NOMO-1 treated with DMSO at 0.1 percent for 48 hours (cell line): ENCODE measurements at regions not wholly inside any gene's neighbourhood (a gene's known extent, or its start where the extent isn't known, plus 50 kb on each side); places are given as distances from the start of the nearest gene placed in this dataset.

Experiments used
- DNase-seq: peaks from one replicate; lab custom pipeline; 2025; ENCODE audit not compliant: unreplicated experiment; lab: John Stamatoyannopoulos, UW

- DNase-seq, result peak; percentile 29
Observed at GRCh38 chr9:13427587-13427986, 148.1 kb upstream of the MPDZ start.

- DNase-seq, result no peak
Observed at GRCh38 chr9:13426606-13427005, 147.1 kb upstream of the MPDZ start.

DNA sequence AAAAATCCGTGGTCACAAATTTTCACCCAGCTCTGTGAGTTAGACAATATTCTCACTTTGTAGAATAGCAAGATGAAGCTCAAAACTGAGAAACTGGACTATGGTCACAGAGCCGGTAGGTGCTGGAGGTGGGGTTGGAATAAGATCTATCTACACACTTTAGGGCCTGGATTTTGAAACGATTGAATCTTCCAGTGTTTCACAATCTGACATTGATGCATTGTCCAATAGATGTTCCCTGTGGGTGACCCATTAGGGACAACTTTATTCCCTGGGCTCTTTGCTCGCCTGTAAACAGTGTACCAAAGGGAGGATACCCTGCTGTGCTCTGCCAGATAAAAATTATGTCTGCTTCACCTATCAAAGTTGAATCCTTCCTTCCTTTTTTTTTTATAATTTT lies 145.4 kb upstream of the MPDZ start:
- DNase-seq, result no peak

DNA sequence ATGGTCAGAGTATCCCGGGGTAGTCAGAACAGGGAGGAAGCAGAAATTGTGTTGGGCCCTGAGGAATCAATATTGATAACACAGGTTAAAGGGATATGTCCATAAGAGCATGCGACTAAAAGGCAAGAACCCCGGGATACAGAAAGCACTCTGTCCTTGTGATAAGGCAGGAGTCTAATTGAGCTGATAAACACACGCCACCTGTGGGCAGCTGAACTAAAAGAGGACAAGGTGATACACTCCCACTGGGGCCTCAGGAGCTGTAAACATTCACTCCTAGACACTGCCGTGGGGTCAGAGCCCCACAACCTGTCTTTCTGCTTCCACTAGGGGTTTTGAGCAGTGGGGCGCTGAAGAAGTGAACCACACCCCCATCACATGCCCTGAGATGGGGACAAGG lies 144.7 kb upstream of the MPDZ start:
- no peak for DNase-seq

DNA sequence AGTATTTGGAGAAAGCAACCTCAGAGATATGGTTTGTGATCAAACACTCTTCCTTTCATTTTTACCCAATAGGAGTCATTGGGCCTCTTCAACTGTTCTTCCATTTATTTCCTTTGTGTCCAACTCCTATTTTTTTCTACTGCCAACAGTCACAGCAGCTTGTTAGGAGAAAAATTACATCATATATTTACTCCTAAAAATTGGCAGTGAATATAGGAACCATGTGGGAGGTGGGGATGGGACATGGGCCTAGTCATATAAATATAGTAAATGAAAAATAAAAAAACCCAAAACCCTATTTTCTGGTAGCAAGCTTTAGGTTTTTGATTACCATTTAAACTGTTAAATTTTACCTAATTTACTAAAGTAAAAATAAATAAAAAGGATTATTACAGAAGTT lies 134.9 kb upstream of the MPDZ start:
- DNase-seq, result no peak

DNA sequence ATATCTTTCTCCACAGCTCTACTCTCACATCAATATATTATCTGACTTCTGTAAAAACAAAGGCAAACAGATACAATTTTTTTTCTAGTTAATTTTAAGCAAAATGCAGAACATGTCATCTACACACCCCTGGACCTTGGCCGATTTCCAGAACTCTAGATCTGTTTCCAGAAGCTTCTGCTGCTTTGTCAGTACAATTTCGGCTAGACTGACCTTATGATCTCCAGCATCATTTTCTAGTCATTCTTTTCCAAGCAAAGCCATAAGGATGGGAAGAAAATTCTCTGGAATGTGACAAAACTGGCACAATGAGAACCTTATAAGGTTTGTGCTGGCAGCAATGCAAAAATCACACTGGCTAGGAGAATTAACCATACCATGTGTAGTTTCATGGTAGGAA lies 132.8 kb upstream of the MPDZ start:
- no peak for DNase-seq

DNA sequence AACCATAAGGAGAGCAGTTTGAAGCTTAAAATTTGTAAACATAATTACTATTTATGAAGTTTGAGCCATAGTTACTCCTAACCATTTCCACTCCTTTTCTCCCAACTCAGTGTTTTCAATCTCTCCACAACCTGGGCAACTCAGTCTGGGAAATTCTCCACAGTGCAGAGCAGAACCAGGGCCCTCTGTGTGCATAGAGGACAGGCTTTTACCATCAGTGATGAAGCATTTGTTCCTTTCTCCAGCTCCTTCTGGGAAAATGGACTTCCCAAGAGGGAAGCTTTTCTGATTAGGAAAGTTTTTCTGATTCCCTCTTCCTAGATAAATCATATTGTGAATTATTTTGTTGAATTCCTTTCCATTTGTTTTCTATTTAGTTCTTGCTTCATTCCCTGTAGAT lies 132.3 kb upstream of the MPDZ start:
- no peak for DNase-seq

DNA sequence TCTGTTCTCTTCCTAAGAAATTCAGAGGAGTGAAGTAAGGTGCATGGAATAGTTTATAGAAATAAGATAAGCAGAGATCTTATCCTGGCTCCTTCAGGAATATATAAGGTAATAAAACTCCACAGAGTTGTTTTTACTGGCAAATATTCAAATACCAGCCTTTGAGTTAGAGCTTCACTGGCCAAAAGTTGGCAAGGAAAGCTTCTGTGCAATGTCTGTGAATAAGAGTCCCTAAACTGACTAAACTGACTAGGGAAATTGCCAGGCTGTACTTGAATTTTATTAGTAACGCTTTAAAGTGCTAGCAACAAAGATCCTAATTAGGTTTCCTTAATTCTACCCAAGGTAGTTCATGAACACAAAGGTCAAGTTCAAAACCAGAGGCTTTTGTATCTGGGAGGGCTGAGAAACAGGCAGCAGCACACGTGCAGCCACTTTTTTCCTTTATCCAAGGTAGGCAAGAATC lies 131.1 kb upstream of the MPDZ start:
- no peak for DNase-seq

GRCh38 chr9:13397661-13398060 lies 118.2 kb upstream of the MPDZ start:
- DNase-seq, result no peak

- DNase-seq, result no peak
Observed at GRCh38 chr9:13397220-13397619, 117.7 kb upstream of the MPDZ start.

GRCh38 chr9:13396418-13396817 lies 116.9 kb upstream of the MPDZ start:
- DNase-seq, result peak; percentile 1

DNA sequence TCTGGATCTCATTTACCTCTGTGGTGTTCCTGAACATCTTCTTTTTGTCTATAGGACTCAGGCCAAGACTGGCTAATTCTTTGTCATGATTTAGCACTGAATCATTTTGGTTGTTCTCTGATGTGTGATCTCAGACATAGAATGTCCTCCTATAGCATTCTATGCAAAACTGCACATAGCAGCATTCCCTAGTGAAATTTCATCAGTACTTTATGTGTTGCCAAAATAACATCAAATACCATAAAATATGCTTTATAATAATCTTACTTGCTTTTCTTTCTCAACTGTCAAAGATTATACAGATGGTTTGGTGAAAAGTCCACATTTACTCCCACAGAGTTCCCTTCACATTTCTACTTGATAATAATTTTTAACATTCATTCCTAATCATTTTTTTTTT lies 115.7 kb upstream of the MPDZ start:
- no peak for DNase-seq

DNA sequence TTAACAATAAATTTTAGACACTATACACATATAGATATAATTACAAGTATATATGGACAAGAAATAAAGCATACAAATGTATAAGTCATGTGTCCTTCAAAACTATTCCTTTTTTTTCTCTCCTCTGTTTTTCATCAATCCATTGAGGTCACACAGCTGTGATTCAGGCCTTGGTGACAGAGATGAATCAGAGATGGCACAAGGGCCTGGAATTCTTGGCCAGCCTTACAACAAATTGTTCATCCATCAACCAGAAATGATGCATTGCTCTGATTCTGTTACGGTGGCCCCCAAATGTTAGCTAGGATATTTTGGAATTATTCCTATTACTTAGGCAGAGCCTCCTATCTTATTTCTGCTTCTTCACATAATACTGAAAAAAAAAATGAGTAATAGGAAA lies 108.7 kb upstream of the MPDZ start:
- no peak for DNase-seq

GRCh38 chr9:13387734-13388067 lies 108.2 kb upstream of the MPDZ start:
- no peak for DNase-seq

DNA sequence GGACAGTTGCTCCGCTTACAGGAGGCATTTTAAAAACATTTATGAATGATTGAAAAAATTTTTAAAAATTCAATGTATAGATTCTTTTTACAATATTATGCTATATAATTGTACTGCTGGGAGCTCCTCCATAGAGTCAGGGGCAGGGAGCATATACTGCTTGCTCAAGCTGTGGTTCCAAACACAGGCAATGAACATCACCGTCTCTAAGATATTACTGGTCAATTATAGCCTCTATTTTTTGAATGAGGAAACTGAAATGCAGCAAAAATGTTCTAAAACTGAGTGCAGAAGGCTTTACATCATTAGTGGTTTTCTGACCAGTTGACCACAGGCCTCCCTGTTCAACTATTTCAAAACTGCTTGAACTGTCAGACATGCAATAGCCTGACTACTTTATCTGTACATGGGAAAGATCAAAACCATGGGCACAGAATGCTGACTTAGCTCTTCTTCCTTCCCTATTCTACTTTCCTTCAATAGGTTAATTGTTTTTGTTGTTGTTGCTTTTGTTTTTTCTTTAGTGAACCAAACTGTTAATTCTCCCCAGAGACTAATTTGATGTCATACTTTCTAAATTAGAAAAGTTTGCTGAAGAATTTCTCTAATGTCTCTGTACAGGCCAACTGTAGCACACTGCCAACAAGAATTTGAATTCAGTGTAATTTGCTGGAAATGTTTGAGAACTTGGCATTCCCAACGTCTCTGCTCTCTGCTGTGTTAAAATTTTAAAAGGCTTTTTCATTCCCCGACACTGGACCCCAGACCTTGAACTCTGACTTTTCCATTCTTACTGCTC lies 107.6 kb upstream of the MPDZ start:
- peak; percentile 76 for DNase-seq

DNA sequence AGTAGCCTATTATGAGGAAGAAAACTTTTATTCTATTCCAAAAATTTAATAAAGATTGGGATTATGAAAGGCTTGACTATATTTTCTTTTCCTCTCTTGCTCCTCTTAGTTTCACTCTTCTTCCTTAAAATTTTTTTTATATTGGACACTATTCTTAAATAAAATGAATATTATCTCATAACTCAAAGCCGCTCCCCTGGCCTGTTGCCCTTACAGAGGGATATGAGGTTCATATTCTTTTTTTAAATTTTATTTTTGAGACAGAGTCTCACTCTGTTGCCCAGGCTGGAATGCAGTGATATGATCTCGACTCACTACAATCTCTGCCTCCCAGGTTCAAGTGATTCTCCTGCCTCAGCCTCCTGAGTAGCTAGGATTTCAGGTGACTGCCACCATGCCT lies 106.8 kb upstream of the MPDZ start:
- DNase-seq, result no peak

GRCh38 chr9:13383855-13384254 lies 104.4 kb upstream of the MPDZ start:
- DNase-seq, result no peak

DNA sequence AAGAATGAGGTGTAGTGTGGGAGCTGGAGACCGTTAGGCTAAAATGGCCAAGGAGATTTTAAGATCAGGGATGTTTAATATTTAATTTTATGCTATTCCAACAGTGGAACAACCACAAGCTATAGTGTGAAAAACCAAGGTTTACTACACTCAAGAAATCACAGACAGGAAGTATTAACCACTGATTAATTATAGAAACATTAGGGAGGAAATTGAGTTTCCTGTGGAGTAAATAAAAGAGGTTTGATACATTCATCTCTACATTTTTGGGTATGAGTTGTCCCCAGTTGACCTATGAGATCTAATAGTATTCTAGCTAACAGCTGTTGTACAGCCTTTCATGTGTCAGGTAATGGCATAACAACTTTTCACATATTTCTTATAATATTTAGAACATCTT lies 103.7 kb upstream of the MPDZ start:
- no peak for DNase-seq

DNA sequence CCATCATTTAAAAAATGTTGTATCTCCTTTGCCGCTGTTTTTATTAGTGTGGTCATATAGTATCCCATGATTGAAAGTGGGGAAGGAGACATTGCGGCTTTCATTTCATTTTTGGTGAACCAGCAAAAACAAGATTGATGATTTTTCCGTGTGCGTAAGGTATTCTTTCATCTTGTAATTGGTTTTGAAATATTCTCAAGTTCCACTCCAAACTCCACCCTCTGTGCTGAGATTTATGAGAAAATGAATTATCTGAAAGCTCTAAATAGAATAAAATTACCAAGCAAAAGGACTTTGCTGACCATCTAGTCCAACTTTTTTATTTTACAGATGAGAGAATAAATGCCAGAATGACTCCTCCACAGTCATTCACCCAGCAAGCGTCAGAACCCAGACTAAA lies 103.1 kb upstream of the MPDZ start:
- no peak for DNase-seq

DNA sequence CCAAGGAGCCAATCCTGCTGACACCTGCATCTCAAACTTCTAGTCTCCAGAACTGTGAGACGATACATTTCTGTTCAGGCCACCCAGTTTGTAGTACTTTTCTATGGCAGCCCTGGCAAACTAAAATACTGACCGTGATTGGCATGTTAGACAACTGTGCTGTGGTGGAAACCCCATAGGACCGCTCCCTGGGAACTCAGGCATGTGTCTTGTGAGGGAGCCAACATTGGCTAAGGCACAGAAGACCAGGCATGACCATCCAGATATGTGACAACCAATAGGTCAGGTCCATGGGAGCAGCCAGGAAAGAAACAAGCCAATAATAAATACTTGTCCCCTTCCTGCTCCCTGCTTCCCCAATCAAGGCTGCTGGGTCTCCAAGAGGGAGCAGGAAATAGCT lies 101.4 kb upstream of the MPDZ start:
- DNase-seq, result no peak

DNA sequence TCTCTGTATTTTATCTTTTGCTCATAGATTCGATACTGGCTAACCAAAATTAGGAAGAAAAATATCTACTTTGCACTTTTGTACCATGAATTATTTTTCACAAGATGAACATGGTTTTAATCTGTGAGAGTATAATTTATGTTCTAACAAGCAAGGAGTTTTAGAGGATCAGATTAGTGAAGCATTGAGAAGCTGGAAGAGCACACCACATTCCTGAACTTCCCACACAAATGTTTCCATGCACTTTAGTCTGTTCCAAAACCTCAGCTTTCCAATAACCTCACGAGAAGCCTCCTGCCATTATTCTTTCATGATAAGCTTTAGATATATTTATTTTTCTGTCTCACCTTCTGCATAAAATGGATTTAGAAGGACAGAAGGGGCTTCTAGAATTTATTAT lies 98.7 kb upstream of the MPDZ start:
- DNase-seq, result no peak

GRCh38 chr9:13377171-13377925 lies 97.9 kb upstream of the MPDZ start:
- DNase-seq, result peak; percentile 8

DNA sequence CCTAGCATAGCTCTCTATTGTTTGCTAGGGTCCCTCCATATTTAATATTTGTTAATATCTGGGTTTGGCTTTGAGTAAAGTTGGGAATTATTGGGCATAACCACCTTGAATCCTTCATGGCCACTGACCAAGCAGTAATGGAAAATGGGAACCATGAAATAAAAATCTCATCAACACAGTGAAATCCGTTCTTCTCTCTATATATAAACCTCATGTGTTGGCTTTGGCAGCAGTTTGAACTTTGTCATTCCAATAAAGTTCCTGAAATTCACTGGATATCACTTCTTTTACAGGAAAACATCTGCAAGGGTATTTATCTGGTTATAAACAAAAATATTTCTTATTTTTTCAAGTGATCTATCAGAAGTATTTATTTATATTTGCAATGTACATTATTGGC lies 93.0 kb upstream of the MPDZ start:
- DNase-seq, result no peak
